OCI-LY3 (cell line): ENCODE measurements at regions not wholly inside any gene's neighbourhood (a gene's known extent, or its start where the extent isn't known, plus 50 kb on each side); places are given as distances from the start of the nearest gene placed in this dataset.

ENCODE experiments used
- H2AFZ ChIP-seq: fragments of 200-600, 300-600 bp; shearing (Covaris generic); 2 replicates; pipeline ENCODE4 v1.6.0; 2014; ENCODE audit warnings: antibody characterized with exemption, low read depth, low read length
- H3K27ac ChIP-seq: fragments of 200-600, 300-600 bp; sonication (generic); 2 replicates; pipeline ENCODE4 v1.5.1; 2014; ENCODE audit warnings: mild to moderate bottlenecking, low read length, moderate library complexity, mixed read lengths
- H3K27me3 ChIP-seq: fragments of 200-600, 300-600 bp; sonication (generic); 2 replicates; pipeline ENCODE4 v1.6.1; 2014; ENCODE audit warnings: low read depth, low read length, mixed read lengths
- H3K36me3 ChIP-seq: fragments of 200-600, 300-600 bp; sonication (generic); replicated peaks from 2 replicates; pipeline ENCODE3; 2014; ENCODE audit warnings: low read depth, low read length, mixed read lengths
- H3K4me1 ChIP-seq: fragments of 300-600, 200-600 bp; sonication (generic); 2 replicates; pipeline ENCODE4 v1.6.1; 2014; ENCODE audit warnings: low read length, mixed read lengths
- H3K4me2 ChIP-seq: fragments of 200-600, 300-600 bp; sonication (generic); 2 replicates; pipeline ENCODE4 v1.6.1; 2014; ENCODE audit warnings: low read length, mixed read lengths
- H3K4me3 ChIP-seq: fragments of 300-600, 200-600 bp; sonication (generic); 2 replicates; pipeline ENCODE4 v1.5.1; 2014; ENCODE audit warnings: antibody characterized with exemption, mild to moderate bottlenecking, low read length, moderate library complexity
- H3K79me2 ChIP-seq: fragments of 300-600, 200-600 bp; shearing (Covaris generic); 2 replicates; pipeline ENCODE4 v1.6.1; 2014; ENCODE audit warnings: mild to moderate bottlenecking, low read length, mixed read lengths
- H3K9ac ChIP-seq: fragments of 300-600, 200-600 bp; shearing (Covaris generic); 2 replicates; pipeline ENCODE4 v1.6.0; 2014; ENCODE audit warnings: mild to moderate bottlenecking, low read length, moderate library complexity
- H3K9me3 ChIP-seq: fragments of 200-600, 300-600 bp; shearing (Covaris generic); 2 replicates; pipeline ENCODE4 v1.6.1; 2014; ENCODE audit warnings: low read length, mixed read lengths; ENCODE audit not compliant: insufficient read depth
- H4K20me1 ChIP-seq: fragments of 200-600, 300-600 bp; sonication (generic); 2 replicates; pipeline ENCODE4 v1.6.1; 2016; ENCODE audit warnings: low read length, mixed read lengths; ENCODE audit not compliant: insufficient read depth
- CTCF ChIP-seq: fragments of 200-600, 300-600 bp; sonication (generic); IDR thresholded peaks from 2 replicates; pipeline ENCODE4 v1.5.1; 2014; ENCODE audit warnings: antibody characterized with exemption, low read length, low read depth
- EZH2phosphoT487 ChIP-seq: fragments of 200-600 bp; shearing (Covaris generic); IDR thresholded peaks from 2 replicates; pipeline ENCODE4 v1.6.1; 2018; ENCODE audit warnings: antibody characterized with exemption, mixed run types, low read depth

- Histone ChIP-seq H3K4me1 (no peaks in the 10 kb centered on the region), H2AFZ (no peak overlapping the region), H3K27ac (no peak overlapping the region), H3K4me3 (no peak overlapping the region), H3K4me2 (no peak overlapping the region), H3K9me3 (no peaks in the 10 kb centered on the region), H3K79me2 (no peaks in the 10 kb centered on the region), H3K9ac (no peak overlapping the region), H3K27me3 (no peaks in the 10 kb centered on the region), H3K36me3 (no peaks in the 10 kb centered on the region), H4K20me1 (no peaks in the 10 kb centered on the region)
- TF ChIP-seq CTCF = no peak
- TF ChIP-seq EZH2phosphoT487 = no peak
Observed at GRCh38 chr16:61569028-61569427, 467.2 kb downstream of the CDH8 start.

GRCh38 chr16:61564716-61565115 is 471.5 kb downstream of the CDH8 start:
- H3K4me3 ChIP-seq = no peak overlapping the region
- H3K9ac ChIP-seq = no peak overlapping the region
- no peaks in the 10 kb centered on the region for H3K79me2 ChIP-seq
- TF ChIP-seq EZH2phosphoT487 = no peak
- no peaks in the 10 kb centered on the region for H3K9me3 ChIP-seq
- no peak overlapping the region for H3K4me2 ChIP-seq
- no peak overlapping the region for H3K27ac ChIP-seq
- no peaks in the 10 kb centered on the region for H3K36me3 ChIP-seq
- no peaks in the 10 kb centered on the region for H3K4me1 ChIP-seq
- no peak overlapping the region for H2AFZ ChIP-seq
- H4K20me1 ChIP-seq = no peaks in the 10 kb centered on the region
- H3K27me3 ChIP-seq = no peaks in the 10 kb centered on the region

GRCh38 chr16:61555718-61556441 is 480.4 kb downstream of the CDH8 start:
- Histone ChIP-seq H3K4me3 (no peak overlapping the region), H2AFZ (no peak overlapping the region), H4K20me1 (no peaks in the 10 kb centered on the region), H3K27ac (no peak overlapping the region), H3K9me3 (no peaks in the 10 kb centered on the region), H3K4me1 (no peaks in the 10 kb centered on the region), H3K9ac (no peak overlapping the region), H3K79me2 (no peaks in the 10 kb centered on the region), H3K36me3 (no peaks in the 10 kb centered on the region), H3K27me3 (no peaks in the 10 kb centered on the region), H3K4me2 (no peak overlapping the region)
- TF ChIP-seq CTCF (no peak), EZH2phosphoT487 (no peak)

- Histone ChIP-seq H3K4me3 (no peak overlapping the region), H3K4me1 (no peaks in the 10 kb centered on the region), H3K36me3 (no peaks in the 10 kb centered on the region), H2AFZ (no peak overlapping the region), H3K9me3 (no peaks in the 10 kb centered on the region), H3K79me2 (no peaks in the 10 kb centered on the region), H3K27me3 (no peaks in the 10 kb centered on the region), H3K27ac (no peak overlapping the region), H3K4me2 (no peak overlapping the region), H3K9ac (no peak overlapping the region), H4K20me1 (no peaks in the 10 kb centered on the region)
- TF ChIP-seq CTCF (no peak), EZH2phosphoT487 (no peak)
Observed at GRCh38 chr16:61549327-61549726, 486.9 kb downstream of the CDH8 start.
